DMS153 (cell line): ENCODE measurements at regions not wholly inside any gene's neighbourhood (a gene's known extent, or its start where the extent isn't known, plus 50 kb on each side); places are given as distances from the start of the nearest gene placed in this dataset.
"Not testable (repeated sequence)": the region's sequence is repeated elsewhere in the genome, so short reads cannot be mapped to it uniquely, and the experiment has no call there.

Experiments used
- DNase-seq: peaks from one replicate; lab custom pipeline; 2025; lab: John Stamatoyannopoulos, UW

GRCh38 chr1:208347191-208347590 lies 103.0 kb upstream of the PLXNA2 start:
- no peak for DNase-seq

GRCh38 chr1:208349694-208350330 lies 105.6 kb upstream of the PLXNA2 start:
- no peak for DNase-seq

GRCh38 chr1:208350815-208351214 lies 106.6 kb upstream of the PLXNA2 start:
- no peak for DNase-seq

- DNase-seq: no peak
Observed at GRCh38 chr1:208351838-208352237, 107.7 kb upstream of the PLXNA2 start.

GRCh38 chr1:208353797-208354196 lies 109.6 kb upstream of the PLXNA2 start:
- not testable (repeated sequence) for DNase-seq

GRCh38 chr1:208357644-208358507 lies 113.7 kb upstream of the PLXNA2 start:
- no peak for DNase-seq

GRCh38 chr1:208358651-208359050 lies 114.5 kb upstream of the PLXNA2 start:
- DNase-seq: no peak

- DNase-seq: no peak
Observed at GRCh38 chr1:208362011-208362410, 117.8 kb upstream of the PLXNA2 start.

- no peak for DNase-seq
Observed at GRCh38 chr1:208366559-208366958, 122.4 kb upstream of the PLXNA2 start.

GRCh38 chr1:208369045-208369444 lies 124.9 kb upstream of the PLXNA2 start:
- DNase-seq: no peak

GRCh38 chr1:208369658-208370057 lies 125.5 kb upstream of the PLXNA2 start:
- peak; percentile 8 for DNase-seq

GRCh38 chr1:208374391-208374941 lies 130.3 kb upstream of the PLXNA2 start:
- no peak for DNase-seq

GRCh38 chr1:208381481-208381880 lies 137.3 kb upstream of the PLXNA2 start:
- DNase-seq: no peak

GRCh38 chr1:208387908-208388811 lies 144.0 kb upstream of the PLXNA2 start:
- peak; percentile 75 for DNase-seq

- no peak for DNase-seq
Observed at GRCh38 chr1:208393416-208393815, 149.2 kb upstream of the PLXNA2 start.

- DNase-seq: no peak
Observed at GRCh38 chr1:208393826-208394225, 149.6 kb upstream of the PLXNA2 start.

GRCh38 chr1:208397286-208397685 lies 153.1 kb upstream of the PLXNA2 start:
- no peak for DNase-seq

GRCh38 chr1:208405014-208405413 lies 160.8 kb upstream of the PLXNA2 start:
- no peak for DNase-seq

- no peak for DNase-seq
Observed at GRCh38 chr1:208409176-208409575, 165.0 kb upstream of the PLXNA2 start.

GRCh38 chr1:208410409-208410808 lies 166.2 kb upstream of the PLXNA2 start:
- DNase-seq: no peak

GRCh38 chr1:208413006-208413405 lies 168.8 kb upstream of the PLXNA2 start:
- no peak for DNase-seq

GRCh38 chr1:208418667-208419066 lies 174.5 kb upstream of the PLXNA2 start:
- DNase-seq: no peak
